ENCODE measurements at regions not wholly inside any gene's neighbourhood (a gene's known extent, or its start where the extent isn't known, plus 50 kb on each side); places are given as distances from the start of the nearest gene placed in this dataset.
"Not testable (repeated sequence)": the region's sequence is repeated elsewhere in the genome, so short reads cannot be mapped to it uniquely, and the experiment has no call there.

DNA sequence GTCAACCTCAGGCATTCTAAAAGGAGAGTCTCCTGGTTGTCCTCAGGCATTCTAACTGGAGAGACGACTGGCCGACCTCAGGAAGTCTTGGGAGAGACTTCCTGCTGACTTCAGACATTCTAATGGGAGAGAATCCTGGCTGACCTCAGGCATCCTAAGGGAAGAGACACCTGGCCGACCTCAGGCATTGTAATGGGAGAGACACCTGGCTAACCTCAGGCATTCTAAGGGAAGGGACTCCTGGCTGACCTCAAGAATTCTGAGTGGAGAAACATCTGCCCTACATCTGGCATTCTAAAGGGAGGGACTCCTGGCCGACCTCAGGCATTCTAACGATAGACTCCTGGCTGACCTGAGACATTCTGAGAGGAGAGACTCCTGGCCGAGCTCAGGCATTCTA, 1353.3 kb downstream of the UQCRFS1 start:
- TF ChIP-seq CTCF (IDR thresholded peaks at IDR 0.05) (no peak), POLR2A (IDR thresholded peaks at IDR 0.05) (no peak)
- no peaks in the 10 kb centered on the region for H3K27me3 ChIP-seq
- no peaks in the 10 kb centered on the region for H3K4me1 ChIP-seq
- no peak overlapping the region for H3K27ac ChIP-seq
- ATAC-seq (no peak), DNase-seq (no peak)
- no peaks in the 10 kb centered on the region for H3K36me3 ChIP-seq (replicated peaks in 1 of 2; ENCODE audit: insufficient read depth in 1 of 2, low read depth in 2 of 2)
- WGBS, 2 donors, result 60 to 70% methylated on average over 3 to 6 of the region's 6 CpGs
- peaks cover 0 to 32% (median 0%) of the 10 kb centered on the region in 3 donors for H3K9me3 ChIP-seq
- intact Hi-C loops (cut with DNase I), result no loop called here
- H3K4me3 ChIP-seq, result no peak overlapping the region

DNA sequence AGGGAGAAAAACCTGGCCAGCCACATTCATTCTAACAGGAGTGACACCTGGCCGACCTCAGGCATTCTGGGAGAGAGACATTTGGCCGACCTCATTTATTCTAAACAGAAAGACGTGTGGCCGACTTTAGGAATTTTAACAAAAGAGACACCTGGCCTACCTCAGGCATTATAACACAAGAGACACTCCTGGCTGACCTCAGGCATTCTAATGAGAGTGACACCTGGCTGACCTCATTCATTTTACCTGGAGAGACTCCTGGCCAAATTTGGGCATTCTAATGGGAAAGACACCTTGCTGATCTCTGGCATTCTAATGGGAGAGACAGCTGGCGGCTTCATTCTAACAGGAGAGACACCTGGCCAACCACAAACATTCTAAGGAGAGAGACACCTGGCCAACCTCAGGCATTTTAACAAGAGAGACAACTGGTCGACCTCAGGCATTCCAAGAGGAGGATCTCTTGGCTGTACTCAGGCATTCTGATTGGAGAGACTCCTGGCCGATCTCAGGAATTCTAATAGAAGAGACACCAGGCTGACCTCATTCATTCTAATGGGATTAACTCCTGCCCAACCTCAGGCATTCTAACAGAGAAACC, 1353.9 kb downstream of the UQCRFS1 start:
- peaks cover 0 to 34% (median 0%) of the 10 kb centered on the region in 3 donors for H3K9me3 ChIP-seq
- no peak overlapping the region for H3K4me3 ChIP-seq
- 64 to 70% methylated on average over 7 of the region's 7 CpGs for WGBS, 2 donors
- H3K4me1 ChIP-seq, result no peaks in the 10 kb centered on the region
- intact Hi-C loops (cut with DNase I), result no loop called here
- no peaks in the 10 kb centered on the region for H3K36me3 ChIP-seq (replicated peaks in 1 of 2; ENCODE audit: insufficient read depth in 1 of 2, low read depth in 2 of 2)
- ATAC-seq, result no peak
- no peaks in the 10 kb centered on the region for H3K27me3 ChIP-seq
- no peak for TF ChIP-seq CTCF (IDR thresholded peaks at IDR 0.05)
- TF ChIP-seq POLR2A (IDR thresholded peaks at IDR 0.05), result no peak
- no peak for DNase-seq
- H3K27ac ChIP-seq, result no peak overlapping the region

DNA sequence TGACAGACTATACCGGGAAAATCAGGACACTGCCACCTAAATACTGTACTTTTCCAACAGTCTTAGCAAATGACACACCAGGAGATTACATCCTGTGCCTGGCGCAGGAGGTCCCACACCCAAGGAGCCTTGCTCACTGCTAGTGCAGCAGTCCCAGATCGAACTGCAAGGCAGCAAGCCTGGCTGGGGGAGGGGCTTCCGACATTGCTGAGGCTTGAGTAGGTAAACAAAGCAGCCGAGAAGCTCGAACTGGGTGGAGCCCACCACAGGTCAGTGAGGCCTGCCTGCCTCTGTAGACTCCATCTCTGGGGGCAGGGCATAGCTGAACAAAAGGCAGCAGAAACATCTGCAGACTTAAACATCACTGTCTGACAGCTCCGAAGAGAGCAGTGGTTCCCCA, 1360.0 kb downstream of the UQCRFS1 start:
- intact Hi-C loops (cut with DNase I); ATAC-seq; H3K36me3 ChIP-seq (replicated peaks in 1 of 2; ENCODE audit: insufficient read depth in 1 of 2, low read depth in 2 of 2); H3K27me3 ChIP-seq; H3K4me3 ChIP-seq; DNase-seq; H3K27ac ChIP-seq; H3K4me1 ChIP-seq: not testable (repeated sequence)
- peaks cover 0 to 50% (median 0%) of the 10 kb centered on the region in 3 donors for H3K9me3 ChIP-seq
- 67% methylated on average over 4 to 7 of the region's 7 CpGs for WGBS, 2 donors

DNA sequence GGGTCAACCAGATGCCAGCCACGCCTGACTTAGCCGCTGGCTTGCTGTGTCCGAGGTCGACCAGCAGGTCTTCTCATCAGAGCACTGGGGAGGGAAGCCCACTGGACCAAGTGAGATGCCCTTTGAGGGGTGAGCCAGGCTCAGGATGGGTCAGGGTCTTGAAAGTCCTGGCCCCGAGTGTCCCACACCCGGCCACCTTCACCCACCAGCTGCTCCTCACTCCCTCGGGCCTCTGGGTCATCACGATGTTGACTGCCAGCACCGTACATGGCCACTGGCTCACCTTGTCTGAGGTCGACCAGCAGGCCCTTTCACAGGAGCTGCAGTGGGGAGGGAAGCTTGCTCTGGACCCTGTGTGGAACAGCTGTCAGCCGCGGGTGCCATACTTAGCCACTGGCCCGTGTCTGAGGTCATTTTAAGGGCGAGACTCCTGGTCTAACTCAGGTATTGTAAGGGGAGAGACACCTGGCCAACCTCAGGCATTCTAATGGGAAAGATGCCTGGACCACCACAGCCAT, 1361.3 kb downstream of the UQCRFS1 start:
- intact Hi-C loops (cut with DNase I), result no loop called here
- H3K9me3 ChIP-seq, result peaks cover 0 to 54% (median 0%) of the 10 kb centered on the region in 3 donors
- no peak overlapping the region for H3K27ac ChIP-seq
- H3K36me3 ChIP-seq (replicated peaks in 1 of 2; ENCODE audit: insufficient read depth in 1 of 2, low read depth in 2 of 2), result no peaks in the 10 kb centered on the region
- H3K4me1 ChIP-seq, result no peaks in the 10 kb centered on the region
- ATAC-seq (no peak), DNase-seq (no peak)
- 76 to 90% methylated on average over 2 to 14 of the region's 14 CpGs for WGBS, 2 donors
- no peak overlapping the region for H3K4me3 ChIP-seq
- H3K27me3 ChIP-seq, result no peaks in the 10 kb centered on the region
- TF ChIP-seq CTCF (IDR thresholded peaks at IDR 0.05) (no peak), POLR2A (IDR thresholded peaks at IDR 0.05) (no peak)

- Histone ChIP-seq H3K4me3 (no peak overlapping the region), H3K27ac (no peak overlapping the region), H3K36me3 (replicated peaks in 1 of 2; ENCODE audit: insufficient read depth in 1 of 2, low read depth in 2 of 2) (no peaks in the 10 kb centered on the region), H3K4me1 (no peaks in the 10 kb centered on the region), H3K9me3 (peaks cover 0 to 59% (median 0%) of the 10 kb centered on the region in 3 donors), H3K27me3 (no peaks in the 10 kb centered on the region)
- TF ChIP-seq POLR2A (IDR thresholded peaks at IDR 0.05), result no peak
- no peak for TF ChIP-seq CTCF (IDR thresholded peaks at IDR 0.05)
- 90 to 92% methylated on average over 26 to 27 of the region's 30 CpGs for WGBS, 2 donors
- DNase-seq (no peak), ATAC-seq (no peak)
- intact Hi-C loops (cut with DNase I), result no loop called here
Measured at GRCh38 chr19:27851002-27851481, 1361.9 kb downstream of the UQCRFS1 start.
